CD4-positive, alpha-beta T cell treated with Interleukin-15 for 4 hours (primary cell): ENCODE measurements at regions not wholly inside any gene's neighbourhood (a gene's known extent, or its start where the extent isn't known, plus 50 kb on each side); places are given as distances from the start of the nearest gene placed in this dataset.

ENCODE experiments used
- DNase-seq: peaks from one replicate; pipeline ENCODE4 v3.0.0-alpha.2; 2020; ENCODE audit warnings: low spot score

DNA sequence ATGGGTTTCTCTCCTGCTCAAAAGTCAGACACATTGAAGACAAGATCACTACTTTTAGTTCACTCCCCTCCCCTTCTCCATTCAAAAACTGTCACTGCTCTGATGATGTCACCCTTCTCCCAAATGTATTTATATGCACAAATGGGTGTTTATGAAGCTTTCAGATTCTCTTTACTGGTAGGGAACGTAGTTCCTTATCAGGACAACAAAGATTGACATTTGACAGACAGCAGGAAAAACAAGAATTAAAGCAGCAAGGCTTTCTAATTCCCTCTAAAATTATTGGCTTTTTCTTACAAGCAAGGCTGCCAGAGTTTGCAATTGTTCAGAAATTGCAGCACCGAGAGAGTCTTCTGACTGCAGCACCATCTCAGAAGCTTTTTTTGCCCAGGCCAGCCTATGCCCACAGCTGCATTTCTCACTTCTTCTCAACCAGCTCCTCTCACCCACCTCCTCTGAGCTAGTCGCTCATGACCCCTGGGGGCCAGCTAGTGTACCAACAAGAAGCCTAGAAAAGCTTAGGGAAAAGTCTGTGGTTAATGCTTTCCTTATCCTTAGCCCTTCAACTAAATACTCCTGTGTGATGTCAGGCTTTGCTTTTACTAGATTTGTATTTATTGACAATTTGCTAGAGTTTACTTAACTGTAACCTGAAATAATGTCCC, 265.1 kb downstream of the HTR7 start:
- DNase-seq: no peak

GRCh38 chr10:90598513-90598912, 259.3 kb downstream of the HTR7 start:
- DNase-seq: no peak

DNA sequence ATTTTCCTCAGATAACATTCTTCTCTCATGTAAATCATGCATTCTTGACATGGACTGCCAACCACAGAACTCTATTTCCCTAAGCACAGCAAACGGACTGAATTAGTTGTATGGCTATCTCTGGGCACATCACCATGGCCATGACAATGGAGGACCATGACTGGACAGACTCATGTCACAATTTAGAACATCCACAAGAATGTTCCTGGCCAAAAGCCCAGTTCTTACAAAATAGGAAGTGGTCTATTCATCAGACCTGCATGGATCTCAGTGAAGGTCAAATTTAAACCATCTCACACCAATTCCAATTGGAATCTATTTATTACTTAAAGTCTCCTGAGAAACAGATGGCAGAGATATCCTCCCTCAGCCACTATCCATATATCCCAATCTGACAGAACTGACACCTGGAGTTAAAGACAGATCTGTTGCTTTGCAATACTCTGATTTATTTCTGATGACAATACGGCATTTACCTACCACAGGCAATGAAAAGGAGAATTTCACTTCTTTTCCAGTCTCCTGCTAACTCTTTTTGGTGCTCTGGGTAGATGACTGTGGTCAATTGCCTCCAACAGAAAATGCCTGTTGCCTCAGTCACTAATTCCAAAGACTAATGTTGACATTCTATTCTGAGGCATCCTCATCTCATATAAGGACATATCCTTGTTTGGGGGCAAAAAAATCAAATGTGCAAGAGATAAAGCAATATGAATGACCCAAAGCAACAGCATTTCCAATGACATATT, 254.8 kb downstream of the HTR7 start:
- DNase-seq: no peak

GRCh38 chr10:90604636-90605035, 253.2 kb downstream of the HTR7 start:
- no peak for DNase-seq

- no peak for DNase-seq
Observed at GRCh38 chr10:90605506-90605905, 252.3 kb downstream of the HTR7 start.

DNA sequence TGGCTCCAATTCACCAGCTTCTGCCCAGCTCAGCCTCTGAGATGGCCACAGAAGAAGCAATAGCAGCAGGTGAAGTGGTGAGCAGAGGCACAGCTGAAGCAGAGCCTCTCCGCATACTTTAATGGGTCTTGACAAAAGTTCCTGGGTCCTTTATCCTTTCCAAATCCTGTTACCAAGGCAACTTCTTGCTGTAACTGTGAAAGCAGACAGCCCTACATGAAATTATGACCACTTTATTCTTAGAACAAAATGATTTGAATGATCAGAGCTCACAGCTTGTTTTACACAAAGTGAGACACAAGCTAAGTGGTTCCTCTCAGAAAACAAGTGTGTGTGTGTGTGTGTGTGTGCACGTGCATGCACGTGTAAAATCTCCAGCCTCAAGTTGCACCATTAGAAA, 245.6 kb downstream of the HTR7 start:
- no peak for DNase-seq

DNA sequence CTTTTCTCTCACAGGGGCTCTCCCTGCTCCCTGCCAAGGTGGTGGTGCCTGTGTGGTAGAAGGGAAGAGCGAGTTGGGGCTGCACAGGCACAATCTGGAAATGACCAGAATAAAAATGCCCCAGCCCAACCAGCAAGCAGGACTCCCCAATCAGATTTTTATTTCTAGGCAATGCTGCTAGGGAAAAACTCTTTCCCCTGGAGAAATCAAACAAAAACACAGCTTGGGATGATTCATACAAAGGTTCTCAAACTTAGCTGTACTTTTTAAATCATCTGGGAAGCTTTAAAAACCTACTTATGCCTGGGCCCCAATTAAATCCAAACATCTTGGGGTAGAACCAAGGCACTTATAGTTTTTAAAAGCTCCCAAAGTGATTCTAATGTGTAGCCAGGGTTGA, 243.2 kb downstream of the HTR7 start:
- DNase-seq: no peak

GRCh38 chr10:90621577-90621976, 236.3 kb downstream of the HTR7 start:
- no peak for DNase-seq

GRCh38 chr10:90635111-90635765, 222.6 kb downstream of the HTR7 start:
- no peak for DNase-seq

- DNase-seq: no peak
Observed at GRCh38 chr10:90640756-90641155, 217.1 kb downstream of the HTR7 start.

GRCh38 chr10:90641731-90642130, 216.1 kb downstream of the HTR7 start:
- DNase-seq: no peak

- DNase-seq: no peak
Observed at GRCh38 chr10:90642136-90642535, 215.7 kb downstream of the HTR7 start.

- DNase-seq: no peak
Observed at GRCh38 chr10:90642650-90643049, 215.2 kb downstream of the HTR7 start.

GRCh38 chr10:90644165-90644564, 213.7 kb downstream of the HTR7 start:
- DNase-seq: no peak

DNA sequence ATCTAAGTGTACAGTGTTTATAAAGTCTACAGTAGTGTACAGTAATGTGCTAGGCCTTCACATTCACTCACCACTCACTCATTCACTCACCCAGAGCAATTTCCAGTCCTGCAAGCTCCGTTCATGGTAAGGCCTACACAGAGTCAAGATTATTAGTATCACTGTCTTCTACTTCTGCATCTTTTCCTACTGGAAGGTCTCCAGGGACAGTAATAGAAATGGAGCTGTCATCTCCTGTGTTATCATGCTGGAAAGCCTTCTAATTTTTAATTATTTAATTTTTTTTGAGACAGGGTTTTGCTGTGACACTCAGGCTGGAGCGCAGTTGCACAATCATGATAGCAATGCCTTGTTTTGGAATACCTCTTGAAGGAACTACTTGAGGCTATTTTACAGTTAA, 207.0 kb downstream of the HTR7 start:
- no peak for DNase-seq

DNA sequence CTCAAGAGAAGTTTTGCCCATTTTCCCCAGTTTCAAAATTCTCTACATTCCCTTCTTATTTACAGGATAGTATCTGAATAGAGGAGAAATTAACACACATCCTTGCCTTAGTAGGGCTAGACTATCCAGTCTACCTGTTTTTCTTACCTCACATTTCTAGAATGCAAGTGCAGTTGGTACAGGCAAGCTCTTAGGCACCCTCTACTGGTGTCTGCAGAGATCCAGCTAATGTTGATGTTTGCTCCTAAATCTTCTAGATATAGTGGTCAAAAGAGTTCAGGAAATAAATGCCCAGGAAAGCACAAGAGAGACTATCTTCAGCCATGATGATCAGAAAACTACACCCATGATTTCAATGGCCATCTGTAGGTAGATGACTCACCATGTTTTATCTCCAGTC, 205.3 kb downstream of the HTR7 start:
- no peak for DNase-seq

- DNase-seq: no peak
Observed at GRCh38 chr10:90658791-90659190, 199.0 kb downstream of the HTR7 start.

GRCh38 chr10:90665905-90666662, 191.8 kb downstream of the HTR7 start:
- DNase-seq: no peak

GRCh38 chr10:90674461-90674860, 183.4 kb downstream of the HTR7 start:
- DNase-seq: no peak

- DNase-seq: no peak
Observed at GRCh38 chr10:90674928-90675327, 182.9 kb downstream of the HTR7 start.

DNA sequence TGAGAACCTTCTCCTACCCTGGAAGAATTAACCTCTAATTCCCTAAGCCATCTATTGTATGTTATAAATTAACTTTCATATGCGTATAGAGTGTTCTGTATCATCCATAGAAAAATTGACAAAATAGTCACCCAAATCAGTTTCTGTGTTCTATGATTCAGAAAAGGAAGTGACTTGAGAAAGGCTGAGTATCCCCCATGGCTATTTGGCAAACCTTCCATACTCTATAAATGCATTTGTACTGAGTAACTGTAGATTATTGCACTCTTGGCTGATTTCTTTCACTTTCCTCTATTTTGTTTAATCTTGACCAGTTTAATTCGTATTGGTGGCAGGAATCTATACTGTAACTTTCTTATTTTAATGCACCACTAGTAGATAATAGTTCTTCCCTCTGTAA, 182.2 kb downstream of the HTR7 start:
- no peak for DNase-seq
